HG03095 (cell line): ENCODE measurements at regions not wholly inside any gene's neighbourhood (a gene's known extent, or its start where the extent isn't known, plus 50 kb on each side); places are given as distances from the start of the nearest gene placed in this dataset.

Experiments used
- ATAC-seq: cut with Tn5 transposase; IDR thresholded peaks from one replicate; pipeline ENCODE4 v1.9.1; 2021; ENCODE audit warnings: moderate library complexity; ENCODE audit not compliant: unreplicated experiment

- ATAC-seq = no peak
Measured at GRCh38 chr12:90333939-90334338, 621.0 kb downstream of the CCER1 start.

GRCh38 chr12:90333424-90333823 lies 621.6 kb downstream of the CCER1 start:
- no peak for ATAC-seq

- ATAC-seq = no peak
Measured at GRCh38 chr12:90331821-90332220, 623.2 kb downstream of the CCER1 start.

- no peak for ATAC-seq
Measured at GRCh38 chr12:90331262-90331661, 622.6 kb upstream of the ATP2B1 start.

GRCh38 chr12:90327793-90328743 lies 619.4 kb upstream of the ATP2B1 start:
- no peak for ATAC-seq

GRCh38 chr12:90323217-90323616 lies 614.6 kb upstream of the ATP2B1 start:
- no peak for ATAC-seq

- ATAC-seq = no peak
Measured at GRCh38 chr12:90322006-90322405, 613.4 kb upstream of the ATP2B1 start.

GRCh38 chr12:90321369-90321768 lies 612.7 kb upstream of the ATP2B1 start:
- ATAC-seq = no peak

GRCh38 chr12:90311561-90311960 lies 602.9 kb upstream of the ATP2B1 start:
- ATAC-seq = no peak

- no peak for ATAC-seq
Measured at GRCh38 chr12:90305379-90305778, 596.7 kb upstream of the ATP2B1 start.

- no peak for ATAC-seq
Measured at GRCh38 chr12:90304231-90304630, 595.6 kb upstream of the ATP2B1 start.

GRCh38 chr12:90303771-90304170 lies 595.1 kb upstream of the ATP2B1 start:
- ATAC-seq = no peak

GRCh38 chr12:90301561-90302133 lies 593.0 kb upstream of the ATP2B1 start:
- ATAC-seq = no peak

- ATAC-seq = no peak
Measured at GRCh38 chr12:90301095-90301494, 592.5 kb upstream of the ATP2B1 start.

GRCh38 chr12:90299666-90300065 lies 591.0 kb upstream of the ATP2B1 start:
- ATAC-seq = peak; percentile 7

GRCh38 chr12:90299121-90299520 lies 590.5 kb upstream of the ATP2B1 start:
- ATAC-seq = peak; percentile 96

- ATAC-seq = no peak
Measured at GRCh38 chr12:90298289-90298948, 589.8 kb upstream of the ATP2B1 start.

GRCh38 chr12:90295858-90296257 lies 587.2 kb upstream of the ATP2B1 start:
- no peak for ATAC-seq

GRCh38 chr12:90292183-90292582 lies 583.5 kb upstream of the ATP2B1 start:
- ATAC-seq = no peak

- no peak for ATAC-seq
Measured at GRCh38 chr12:90290980-90291975, 582.6 kb upstream of the ATP2B1 start.

GRCh38 chr12:90287585-90287984 lies 578.9 kb upstream of the ATP2B1 start:
- ATAC-seq = no peak
